ENCODE measurements at regions not wholly inside any gene's neighbourhood (a gene's known extent, or its start where the extent isn't known, plus 50 kb on each side); places are given as distances from the start of the nearest gene placed in this dataset.
"Not testable (repeated sequence)": the region's sequence is repeated elsewhere in the genome, so short reads cannot be mapped to it uniquely, and the experiment has no call there.

- FAIRE-seq = no peak
Measured at GRCh38 chr12:68428211-68428610, 96.0 kb upstream of the MDM1 start.

- no peak for FAIRE-seq
Measured at GRCh38 chr12:68428724-68429501, 96.8 kb upstream of the MDM1 start.

- no peak for FAIRE-seq
Measured at GRCh38 chr12:68429696-68430095, 97.5 kb upstream of the MDM1 start.

- no peak for FAIRE-seq
Measured at GRCh38 chr12:68431786-68432185, 99.6 kb upstream of the MDM1 start.

GRCh38 chr12:68432622-68433021 is 100.5 kb upstream of the MDM1 start:
- no peak for FAIRE-seq

- no peak for FAIRE-seq
Measured at GRCh38 chr12:68434391-68435298, 102.5 kb upstream of the MDM1 start.

- no peak for FAIRE-seq
Measured at GRCh38 chr12:68435299-68435637, 103.1 kb upstream of the MDM1 start.

- no peak for FAIRE-seq
Measured at GRCh38 chr12:68435816-68436215, 103.7 kb upstream of the MDM1 start.

GRCh38 chr12:68438601-68439000 is 106.4 kb upstream of the MDM1 start:
- FAIRE-seq = no peak

- no peak for FAIRE-seq
Measured at GRCh38 chr12:68439368-68440045, 107.3 kb upstream of the MDM1 start.

- no peak for FAIRE-seq
Measured at GRCh38 chr12:68440068-68440581, 108.0 kb upstream of the MDM1 start.

- no peak for FAIRE-seq
Measured at GRCh38 chr12:68441167-68441566, 109.0 kb upstream of the MDM1 start.

- FAIRE-seq = not testable (repeated sequence)
Measured at GRCh38 chr12:68442353-68442972, 110.3 kb upstream of the MDM1 start.

GRCh38 chr12:68443695-68444094 is 111.5 kb upstream of the MDM1 start:
- FAIRE-seq = not testable (repeated sequence)

- FAIRE-seq = no peak
Measured at GRCh38 chr12:68445824-68446223, 113.7 kb upstream of the MDM1 start.

GRCh38 chr12:68446384-68446783 is 114.2 kb upstream of the MDM1 start:
- FAIRE-seq = no peak

GRCh38 chr12:68446901-68447796 is 115.0 kb upstream of the MDM1 start:
- no peak for FAIRE-seq

GRCh38 chr12:68447797-68448260 is 115.7 kb upstream of the MDM1 start:
- FAIRE-seq = no peak

- no peak for FAIRE-seq
Measured at GRCh38 chr12:68449196-68449595, 117.0 kb upstream of the MDM1 start.

- FAIRE-seq = no peak
Measured at GRCh38 chr12:68450947-68451260, 118.7 kb upstream of the MDM1 start.

- FAIRE-seq = no peak
Measured at GRCh38 chr12:68451261-68452077, 119.3 kb upstream of the MDM1 start.
